HepG2 (cell line): ENCODE measurements at regions not wholly inside any gene's neighbourhood (a gene's known extent, or its start where the extent isn't known, plus 50 kb on each side); places are given as distances from the start of the nearest gene placed in this dataset.

ENCODE experiments used
- ATAC-seq: fragments of 200-7000 bp; cut with Tn5 transposase; 3 replicates; pipeline ENCODE4 v1.9.1; 2020; ENCODE audit warnings: mild to moderate bottlenecking, moderate library complexity
- BruUV-seq: library from RNA; stranded (reverse); fragments of 400-500 nt; replicated peaks from 2 replicates; lab custom pipeline; 2021; lab: Mats Ljungman, UMichigan
- CTCF ChIA-PET: fragments of 300-600 bp; formaldehyde crosslinking; extraction: SDS; loops from one replicate; lab custom pipeline; 2021; ENCODE audit warnings: low total read pairs, inconsistent platforms, low intra/inter-chr PET ratio; lab: Yijun Ruan, JAX
- POLR2A ChIA-PET: fragments of 350-600 bp; sonication (Branson Sonifier 250); formaldehyde crosslinking; loops from one replicate; lab custom pipeline; 2020; ENCODE audit warnings: antibody characterized with exemption, inconsistent platforms; lab: Yijun Ruan, JAX
- DNase-seq: peaks from one replicate; pipeline ENCODE4 v3.0.0-alpha.2; 2015; ENCODE audit warnings: low spot score
- FAIRE-seq: peaks from 3 replicates; lab custom pipeline; 2011; peaks lifted over from hg19 to GRCh38; lab: Jason Lieb, UNC
- H2AFZ ChIP-seq: one replicate; pipeline ENCODE4 v1.6.1; 2011; ENCODE audit warnings: low read length, inconsistent platforms
- H3K27ac ChIP-seq: fragments of 300-600 bp; 3 replicates; pipeline ENCODE4 v1.8.0; 2011; ENCODE audit warnings: mixed run types, mild to moderate bottlenecking, mixed read lengths, low read length, inconsistent platforms; ENCODE audit not compliant: insufficient read depth; ENCODE audit errors: extremely low read length
- H3K27me3 ChIP-seq, 2 experiments: fragments of 200-600 bp in 1 of 2; 2 replicates in 1 of 2; 3 replicates in 1 of 2; pipeline versions ENCODE4 v1.6.0 to v1.8.0; 2011; ENCODE audit warnings: low read length in 2 of 2, mild to moderate bottlenecking in 2 of 2, moderate library complexity in 2 of 2, inconsistent platforms in 1 of 2; ENCODE audit not compliant: insufficient read depth in 2 of 2, control insufficient read depth in 1 of 2
- H3K36me3 ChIP-seq, 2 experiments: fragments of 200-600 bp in 1 of 2; replicated peaks in 1 of 2; 2 replicates in 1 of 2; 3 replicates in 1 of 2; pipeline versions ENCODE4 v1.5.1 to v1.8.0; 2011; ENCODE audit warnings: low read length in 2 of 2, inconsistent platforms in 1 of 2; ENCODE audit not compliant: insufficient read depth in 2 of 2, control insufficient read depth in 1 of 2
- H3K4me1 ChIP-seq: 2 replicates; pipeline ENCODE4 v1.5.1; 2012; ENCODE audit warnings: low read length, inconsistent platforms; ENCODE audit not compliant: insufficient read depth
- H3K4me2 ChIP-seq: 2 replicates; pipeline ENCODE4 v1.6.0; 2011; ENCODE audit warnings: low read depth, low read length, inconsistent platforms
- H3K4me3 ChIP-seq, 3 experiments: fragments of 200-600 bp in 1 of 3; sonication (generic), shearing (Covaris generic) in 1 of 3; replicated peaks in 1 of 3; 2 replicates each; pipeline ENCODE4 v1.5.1; 2011 to 2016; ENCODE audit warnings: low read length in 3 of 3, inconsistent platforms in 2 of 3, low read depth in 2 of 3, mild to moderate bottlenecking in 2 of 3, control low read depth in 1 of 3, mixed read lengths in 1 of 3; ENCODE audit not compliant: insufficient read depth in 1 of 3
- H3K79me2 ChIP-seq: one replicate; pipeline ENCODE4 v1.6.1; 2011; ENCODE audit warnings: low read length, inconsistent platforms; ENCODE audit not compliant: insufficient read depth
- H3K9ac ChIP-seq: 2 replicates; pipeline ENCODE4 v1.6.0; 2011; ENCODE audit warnings: mild to moderate bottlenecking, low read depth, low read length, inconsistent platforms; ENCODE audit not compliant: insufficient read depth
- H3K9me3 ChIP-seq: 2 replicates; pipeline ENCODE4 v1.5.1; 2012; ENCODE audit warnings: mild to moderate bottlenecking, low read length
- H4K20me1 ChIP-seq: 2 replicates; pipeline ENCODE4 v1.6.0; 2011; ENCODE audit warnings: inconsistent platforms, mild to moderate bottlenecking, low read length, moderate library complexity; ENCODE audit not compliant: insufficient read depth
- HNF4A ChIP-seq: sonication (generic); formaldehyde crosslinking; IDR thresholded peaks from 2 replicates; pipeline ENCODE4 v1.4.0; 2020; ENCODE audit warnings: missing genetic modification reagents
- MAFK ChIP-seq, 2 experiments: IDR thresholded peaks in 1 of 2; conservative IDR thresholded peaks in 1 of 2; 2 replicates each; pipeline ENCODE4 v1.6.1; 2011; ENCODE audit warnings: improper control_type of control experiment in 2 of 2, low read length in 2 of 2
- MED1 ChIP-seq: sonication (generic); formaldehyde crosslinking; IDR thresholded peaks from 2 replicates; pipeline ENCODE4 v1.4.0; 2020; ENCODE audit warnings: missing genetic modification reagents
- NR2C2 ChIP-seq: sonication (generic); formaldehyde crosslinking; IDR thresholded peaks from 2 replicates; pipeline ENCODE4 v1.4.0; 2020; ENCODE audit warnings: missing genetic modification reagents, mild to moderate bottlenecking, moderate library complexity, borderline replicate concordance
- PHF5A ChIP-seq: IDR thresholded peaks from one replicate; pipeline ENCODE4 v1.6.1; 2018; ENCODE audit warnings: low read depth, missing genetic modification reagents; ENCODE audit not compliant: unreplicated experiment
- RAD21 ChIP-seq: fragments of 450-650 bp; formaldehyde crosslinking; IDR thresholded peaks from 2 replicates; pipeline ENCODE4 v1.5.0; 2020; ENCODE audit warnings: mild to moderate bottlenecking
- SKI ChIP-seq: fragments of 450-650 bp; IDR thresholded peaks from one replicate; pipeline ENCODE4 v1.6.1; 2018; ENCODE audit warnings: mild to moderate bottlenecking; ENCODE audit not compliant: partially characterized antibody
- SNRNP70 ChIP-seq: fragments of 200-400 bp; formaldehyde crosslinking; IDR thresholded peaks from 2 replicates; pipeline ENCODE4 v1.6.1; 2017; ENCODE audit warnings: mild to moderate bottlenecking, low read depth, low read length, moderate library complexity
- SP140L ChIP-seq: sonication (generic); formaldehyde crosslinking; IDR thresholded peaks from 2 replicates; pipeline ENCODE4 v1.4.0; 2020; ENCODE audit warnings: missing genetic modification reagents, borderline replicate concordance
- ZFP41 ChIP-seq: sonication (generic); formaldehyde crosslinking; IDR thresholded peaks from 2 replicates; pipeline ENCODE4 v1.4.0; 2020; ENCODE audit warnings: mild to moderate bottlenecking, missing genetic modification reagents, borderline replicate concordance
- ZKSCAN8 ChIP-seq: IDR thresholded peaks from 2 replicates; pipeline ENCODE4 v1.6.1; 2016; ENCODE audit warnings: borderline replicate concordance, missing genetic modification reagents, missing compliant biosample characterization
- ZNF180 ChIP-seq: sonication (generic); formaldehyde crosslinking; IDR thresholded peaks from 2 replicates; pipeline ENCODE4 v1.4.0; 2020; ENCODE audit warnings: low read depth, missing genetic modification reagents, borderline replicate concordance
- ZNF205 ChIP-seq: IDR thresholded peaks from 2 replicates; pipeline ENCODE4 v1.6.1; 2018; ENCODE audit warnings: missing biosample characterization, missing genetic modification reagents
- ZNF263 ChIP-seq: sonication (generic); formaldehyde crosslinking; IDR thresholded peaks from 2 replicates; pipeline ENCODE4 v1.4.0; 2020; ENCODE audit warnings: missing genetic modification reagents
- ZNF441 ChIP-seq: sonication (generic); formaldehyde crosslinking; IDR thresholded peaks from 2 replicates; pipeline ENCODE4 v1.7.0; 2021; ENCODE audit warnings: missing genetic modification reagents, borderline replicate concordance
- ZNF607 ChIP-seq: sonication (generic); formaldehyde crosslinking; IDR thresholded peaks from 2 replicates; pipeline ENCODE4 v1.5.1; 2020; ENCODE audit warnings: missing genetic modification reagents, mild to moderate bottlenecking, borderline replicate concordance
- ZNF724P ChIP-seq: sonication (generic); formaldehyde crosslinking; IDR thresholded peaks from 2 replicates; pipeline ENCODE4 v1.8.0; 2022; ENCODE audit warnings: missing genetic modification reagents, borderline replicate concordance
- WGBS: methylation state at CpG from one replicate; pipeline ENCODE4 v1.1.6; 2017; ENCODE audit warnings: low lambda C conversion rate; 5-methylcytosine and 5-hydroxymethylcytosine counted together
- in situ Hi-C: cut with HindIII; loops from 2 replicates; pipeline ENCODE4 v1.10.0; 2017; ENCODE audit warnings: low pct_unique_long_range_greater_than_20kb; ENCODE audit not compliant: extremely low pct_ligation_motif_present
- intact Hi-C: fragments of 100-400 bp; cut with micrococcal nuclease; formaldehyde crosslinking; loops from one replicate; pipeline ENCODE4 v1.10.0; 2022; ENCODE audit not compliant: unreplicated experiment
- TF ChIP-seq, protein P1 (sequence below): IDR thresholded peaks from 2 replicates; pipeline ENCODE4 v1.6.1; 2016; ENCODE audit warnings: mild to moderate bottlenecking
- TF ChIP-seq, protein P2 (sequence below): sonication (generic); formaldehyde crosslinking; IDR thresholded peaks from 2 replicates; pipeline ENCODE4 v1.5.0; 2020; ENCODE audit warnings: mild to moderate bottlenecking, missing genetic modification reagents
- TF ChIP-seq, protein P3 (sequence below): IDR thresholded peaks from 2 replicates; pipeline ENCODE4 v1.6.1; 2012; ENCODE audit warnings: low read depth, low read length, improper control_type of control experiment

DNA sequence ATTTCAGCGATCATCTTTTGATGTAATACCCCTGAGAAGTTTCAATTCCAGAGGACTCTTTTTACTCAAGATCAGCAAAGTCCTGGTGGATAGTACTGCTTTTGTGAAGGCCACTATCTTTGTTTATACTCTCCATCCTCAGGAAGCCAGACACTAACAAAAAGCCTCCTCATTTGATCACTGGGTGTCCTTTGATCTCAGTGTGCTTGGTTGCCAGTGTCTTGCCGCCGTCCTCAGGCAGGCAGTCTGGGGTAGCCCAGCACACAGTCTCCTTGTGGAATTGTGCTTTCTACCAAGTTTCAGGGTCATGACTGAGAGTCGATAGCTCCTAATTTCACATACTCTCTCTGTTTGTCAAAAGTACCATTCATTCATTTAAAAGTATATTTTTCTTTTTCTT lies 762.2 kb downstream of the EFNB2 start:
- CTCF ChIA-PET = no interaction called here
- no TSS peak for BruUV-seq
- in situ Hi-C loops (no loop called here), intact Hi-C loops (no loop called here)
- Histone ChIP-seq H2AFZ (no peak overlapping the region), H4K20me1 (no peaks in the 10 kb centered on the region), H3K4me2 (no peak overlapping the region), H3K4me3 (no peak overlapping the region), H3K27me3 (no peaks in the 10 kb centered on the region), H3K9me3 (peaks cover 50% of the 10 kb centered on the region), H3K79me2 (no peaks in the 10 kb centered on the region), H3K27ac (no peak overlapping the region), H3K4me1 (no peaks in the 10 kb centered on the region), H3K36me3 (no peaks in the 10 kb centered on the region), H3K9ac (no peak overlapping the region)
- POLR2A ChIA-PET = no interaction called here
- FAIRE-seq (no peak), ATAC-seq (no peak), DNase-seq (no peak)
- WGBS = 0% methylated on average over 2 of the region's 4 CpGs
- TF ChIP-seq ZNF263 (CRISPR knock-in tag) = no peak
- no peak for TF ChIP-seq ZNF441
- TF ChIP-seq, protein P1, sequence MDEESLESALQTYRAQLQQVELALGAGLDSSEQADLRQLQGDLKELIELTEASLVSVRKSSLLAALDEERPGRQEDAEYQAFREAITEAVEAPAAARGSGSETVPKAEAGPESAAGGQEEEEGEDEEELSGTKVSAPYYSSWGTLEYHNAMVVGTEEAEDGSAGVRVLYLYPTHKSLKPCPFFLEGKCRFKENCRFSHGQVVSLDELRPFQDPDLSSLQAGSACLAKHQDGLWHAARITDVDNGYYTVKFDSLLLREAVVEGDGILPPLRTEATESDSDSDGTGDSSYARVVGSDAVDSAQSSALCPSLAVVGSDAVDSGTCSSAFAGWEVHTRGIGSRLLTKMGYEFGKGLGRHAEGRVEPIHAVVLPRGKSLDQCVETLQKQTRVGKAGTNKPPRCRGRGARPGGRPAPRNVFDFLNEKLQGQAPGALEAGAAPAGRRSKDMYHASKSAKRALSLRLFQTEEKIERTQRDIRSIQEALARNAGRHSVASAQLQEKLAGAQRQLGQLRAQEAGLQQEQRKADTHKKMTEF (CRISPR knock-in tag) = no peak
- no peak for TF ChIP-seq NR2C2 (CRISPR knock-in tag)
- no peak for TF ChIP-seq ZNF607 (CRISPR knock-in tag)
- TF ChIP-seq SP140L (CRISPR knock-in tag) = no peak
- no peak for TF ChIP-seq ZFP41 (CRISPR knock-in tag)
- TF ChIP-seq ZNF180 (CRISPR knock-in tag) = no peak
- TF ChIP-seq, protein P2, sequence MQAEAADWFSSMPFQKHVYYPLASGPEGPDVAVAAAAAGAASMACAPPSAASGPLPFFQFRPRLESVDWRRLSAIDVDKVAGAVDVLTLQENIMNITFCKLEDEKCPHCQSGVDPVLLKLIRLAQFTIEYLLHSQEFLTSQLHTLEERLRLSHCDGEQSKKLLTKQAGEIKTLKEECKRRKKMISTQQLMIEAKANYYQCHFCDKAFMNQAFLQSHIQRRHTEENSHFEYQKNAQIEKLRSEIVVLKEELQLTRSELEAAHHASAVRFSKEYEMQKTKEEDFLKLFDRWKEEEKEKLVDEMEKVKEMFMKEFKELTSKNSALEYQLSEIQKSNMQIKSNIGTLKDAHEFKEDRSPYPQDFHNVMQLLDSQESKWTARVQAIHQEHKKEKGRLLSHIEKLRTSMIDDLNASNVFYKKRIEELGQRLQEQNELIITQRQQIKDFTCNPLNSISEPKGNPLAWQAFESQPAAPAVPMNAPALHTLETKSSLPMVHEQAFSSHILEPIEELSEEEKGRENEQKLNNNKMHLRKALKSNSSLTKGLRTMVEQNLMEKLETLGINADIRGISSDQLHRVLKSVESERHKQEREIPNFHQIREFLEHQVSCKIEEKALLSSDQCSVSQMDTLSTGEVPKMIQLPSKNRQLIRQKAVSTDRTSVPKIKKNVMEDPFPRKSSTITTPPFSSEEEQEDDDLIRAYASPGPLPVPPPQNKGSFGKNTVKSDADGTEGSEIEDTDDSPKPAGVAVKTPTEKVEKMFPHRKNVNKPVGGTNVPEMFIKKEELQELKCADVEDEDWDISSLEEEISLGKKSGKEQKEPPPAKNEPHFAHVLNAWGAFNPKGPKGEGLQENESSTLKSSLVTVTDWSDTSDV = no peak
- no peak for TF ChIP-seq RAD21 (CRISPR knock-in tag)
- no peak for TF ChIP-seq ZNF724P (CRISPR knock-in tag)
- TF ChIP-seq HNF4A (CRISPR knock-in tag) = no peak
- no peak for TF ChIP-seq SNRNP70
- no peak for TF ChIP-seq ZKSCAN8 (CRISPR knock-in tag)
- no peak for TF ChIP-seq MED1 (CRISPR knock-in tag)
- no peak for TF ChIP-seq ZNF205 (CRISPR knock-in tag)
- TF ChIP-seq, protein P3, sequence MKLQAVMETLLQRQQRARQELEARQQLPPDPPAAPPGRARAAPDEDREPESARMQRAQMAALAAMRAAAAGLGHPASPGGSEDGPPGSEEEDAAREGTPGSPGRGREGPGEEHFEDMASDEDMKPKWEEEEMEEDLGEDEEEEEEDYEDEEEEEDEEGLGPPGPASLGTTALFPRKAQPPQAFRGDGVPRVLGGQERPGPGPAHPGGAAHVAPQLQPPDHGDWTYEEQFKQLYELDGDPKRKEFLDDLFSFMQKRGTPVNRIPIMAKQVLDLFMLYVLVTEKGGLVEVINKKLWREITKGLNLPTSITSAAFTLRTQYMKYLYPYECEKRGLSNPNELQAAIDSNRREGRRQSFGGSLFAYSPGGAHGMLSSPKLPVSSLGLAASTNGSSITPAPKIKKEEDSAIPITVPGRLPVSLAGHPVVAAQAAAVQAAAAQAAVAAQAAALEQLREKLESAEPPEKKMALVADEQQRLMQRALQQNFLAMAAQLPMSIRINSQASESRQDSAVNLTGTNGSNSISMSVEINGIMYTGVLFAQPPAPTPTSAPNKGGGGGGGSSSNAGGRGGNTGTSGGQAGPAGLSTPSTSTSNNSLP = no peak
- TF ChIP-seq MAFK (conservative IDR thresholded peaks at IDR 0.05 in 1 of 2, IDR thresholded peaks at IDR 0.05 in 1 of 2; ENCODE audit: low read length in 2 of 2) = no peak
- TF ChIP-seq PHF5A (CRISPR knock-in tag) = no peak
- no peak for TF ChIP-seq SKI
